ENCODE measurements at regions not wholly inside any gene's neighbourhood (a gene's known extent, or its start where the extent isn't known, plus 50 kb on each side); places are given as distances from the start of the nearest gene placed in this dataset.

- TF ChIP-seq CTCF (IDR thresholded peaks at IDR 0.05; ENCODE audit: poor library complexity) (no peak), EZH2phosphoT487 (IDR thresholded peaks at IDR 0.05; ENCODE audit: low read depth, severe bottlenecking, unreplicated experiment) (no peak), EZH2 (IDR thresholded peaks at IDR 0.05; ENCODE audit: borderline replicate concordance) (no peak)
Observed at GRCh38 chr13:108475181-108475580, 154.2 kb upstream of the MYO16 start.
